OCI-LY1 (cell line): ENCODE measurements at regions not wholly inside any gene's neighbourhood (a gene's known extent, or its start where the extent isn't known, plus 50 kb on each side); places are given as distances from the start of the nearest gene placed in this dataset.

Experiments used
- H2AFZ ChIP-seq: fragments of 200-600 bp; sonication (generic), shearing (Covaris generic); 2 replicates; pipeline ENCODE4 v1.6.0; 2014; ENCODE audit warnings: antibody characterized with exemption, mild to moderate bottlenecking, low read length
- H3F3A ChIP-seq: fragments of 200-600 bp; sonication (generic), shearing (Covaris generic); 2 replicates; pipeline ENCODE4 v1.6.0; 2014; ENCODE audit warnings: mild to moderate bottlenecking, antibody characterized with exemption, low read length, moderate library complexity; ENCODE audit not compliant: insufficient read depth
- H3K27ac ChIP-seq: fragments of 200-600 bp; sonication (generic); 2 replicates; pipeline ENCODE4 v1.5.1; 2014; ENCODE audit warnings: low read length, mixed run types, mild to moderate bottlenecking, low read depth; ENCODE audit not compliant: poor library complexity, severe bottlenecking
- H3K27me3 ChIP-seq: fragments of 200-600 bp; sonication (generic); 2 replicates; pipeline ENCODE4 v1.6.0; 2014; ENCODE audit warnings: antibody characterized with exemption, mild to moderate bottlenecking, low read length, moderate library complexity; ENCODE audit not compliant: insufficient read depth
- H3K36me3 ChIP-seq: fragments of 200-600 bp; sonication (generic); 2 replicates; pipeline ENCODE4 v1.6.1; 2014; ENCODE audit warnings: mild to moderate bottlenecking, antibody characterized with exemption, low read length, moderate library complexity, mixed read lengths; ENCODE audit not compliant: insufficient read depth
- H3K4me1 ChIP-seq: fragments of 200-600 bp; sonication (generic); 2 replicates; pipeline ENCODE4 v1.5.1; 2014; ENCODE audit warnings: mild to moderate bottlenecking, low read length, moderate library complexity; ENCODE audit not compliant: insufficient read depth, severe bottlenecking
- H3K4me2 ChIP-seq: fragments of 200-600 bp; sonication (generic), shearing (Covaris generic); 2 replicates; pipeline ENCODE4 v1.6.1; 2014; ENCODE audit warnings: low read length
- H3K4me3 ChIP-seq: fragments of 200-600 bp; sonication (generic); 2 replicates; pipeline ENCODE4 v1.5.1; 2014; ENCODE audit warnings: low read length, low read depth, mild to moderate bottlenecking, mixed read lengths; ENCODE audit not compliant: poor library complexity, severe bottlenecking
- H3K79me2 ChIP-seq: fragments of 200-600 bp; shearing (Covaris generic); 2 replicates; pipeline ENCODE4 v1.6.1; 2016; ENCODE audit warnings: mixed run types, low read length, mixed read lengths; ENCODE audit not compliant: insufficient read depth
- H3K9ac ChIP-seq: fragments of 200-600 bp; sonication (generic), shearing (Covaris generic); 2 replicates; pipeline ENCODE4 v1.6.1; 2014; ENCODE audit warnings: mild to moderate bottlenecking, low read length, mixed read lengths
- H3K9me2 ChIP-seq: fragments of 200-600 bp; sonication (generic), shearing (Covaris generic); 2 replicates; pipeline ENCODE4 v1.6.1; 2014; ENCODE audit warnings: low read depth, mild to moderate bottlenecking, low read length, mixed read lengths
- H3K9me3 ChIP-seq: fragments of 200-600 bp; shearing (Covaris generic); 2 replicates; pipeline ENCODE4 v1.6.1; 2014; ENCODE audit warnings: low read length, mixed read lengths
- H4K20me1 ChIP-seq: fragments of 200-600 bp; sonication (generic), shearing (Covaris generic); 2 replicates; pipeline ENCODE4 v1.6.0; 2016; ENCODE audit warnings: mild to moderate bottlenecking, low read length; ENCODE audit not compliant: insufficient read depth
- EZH2 ChIP-seq: fragments of 200-600 bp; sonication (generic), shearing (Covaris generic); IDR thresholded peaks from 2 replicates; pipeline ENCODE4 v1.8.0; 2017; ENCODE audit warnings: borderline replicate concordance, mixed run types, mild to moderate bottlenecking, antibody characterized with exemption, low read length, moderate library complexity, mixed read lengths
- TF ChIP-seq, protein P1 (sequence below): fragments of 200-600 bp; sonication (generic), shearing (Covaris generic); IDR thresholded peaks from 2 replicates; pipeline ENCODE4 v1.5.1; 2017; ENCODE audit warnings: mild to moderate bottlenecking, antibody characterized with exemption, low read length, moderate library complexity, mixed read lengths

DNA sequence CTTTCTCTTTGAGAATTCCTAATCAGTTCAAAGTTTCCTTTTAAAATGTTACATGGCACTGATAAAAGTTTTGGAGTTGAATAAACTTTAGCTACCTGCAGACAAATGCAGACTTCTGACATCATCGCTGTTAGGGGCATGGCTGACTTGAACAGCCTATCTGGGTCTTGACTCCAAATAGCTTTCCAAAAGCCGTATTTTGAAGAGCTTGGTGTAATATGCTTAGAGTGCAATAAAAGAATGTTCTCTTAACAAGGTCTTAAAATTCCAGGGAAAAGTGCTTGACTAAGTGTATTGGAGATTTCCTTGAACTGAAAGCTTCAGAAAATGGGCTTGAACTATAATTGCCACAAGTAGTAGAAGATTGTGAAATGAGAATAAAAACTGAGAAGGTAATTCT is 342.9 kb upstream of the DCC start:
- Histone ChIP-seq H2AFZ (no peak overlapping the region), H3K27ac (no peak overlapping the region), H4K20me1 (no peaks in the 10 kb centered on the region), H3K9me3 (no peaks in the 10 kb centered on the region), H3F3A (no peaks in the 10 kb centered on the region), H3K27me3 (no peaks in the 10 kb centered on the region), H3K9ac (no peak overlapping the region), H3K79me2 (no peaks in the 10 kb centered on the region), H3K4me1 (no peaks in the 10 kb centered on the region), H3K4me3 (no peak overlapping the region), H3K36me3 (no peaks in the 10 kb centered on the region), H3K9me2 (no peaks in the 10 kb centered on the region), H3K4me2 (no peak overlapping the region)
- TF ChIP-seq, protein P1, sequence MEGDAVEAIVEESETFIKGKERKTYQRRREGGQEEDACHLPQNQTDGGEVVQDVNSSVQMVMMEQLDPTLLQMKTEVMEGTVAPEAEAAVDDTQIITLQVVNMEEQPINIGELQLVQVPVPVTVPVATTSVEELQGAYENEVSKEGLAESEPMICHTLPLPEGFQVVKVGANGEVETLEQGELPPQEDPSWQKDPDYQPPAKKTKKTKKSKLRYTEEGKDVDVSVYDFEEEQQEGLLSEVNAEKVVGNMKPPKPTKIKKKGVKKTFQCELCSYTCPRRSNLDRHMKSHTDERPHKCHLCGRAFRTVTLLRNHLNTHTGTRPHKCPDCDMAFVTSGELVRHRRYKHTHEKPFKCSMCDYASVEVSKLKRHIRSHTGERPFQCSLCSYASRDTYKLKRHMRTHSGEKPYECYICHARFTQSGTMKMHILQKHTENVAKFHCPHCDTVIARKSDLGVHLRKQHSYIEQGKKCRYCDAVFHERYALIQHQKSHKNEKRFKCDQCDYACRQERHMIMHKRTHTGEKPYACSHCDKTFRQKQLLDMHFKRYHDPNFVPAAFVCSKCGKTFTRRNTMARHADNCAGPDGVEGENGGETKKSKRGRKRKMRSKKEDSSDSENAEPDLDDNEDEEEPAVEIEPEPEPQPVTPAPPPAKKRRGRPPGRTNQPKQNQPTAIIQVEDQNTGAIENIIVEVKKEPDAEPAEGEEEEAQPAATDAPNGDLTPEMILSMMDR, result no peak
- TF ChIP-seq EZH2, result no peak

GRCh38 chr18:51998066-51998465 is 341.9 kb upstream of the DCC start:
- TF ChIP-seq, protein P1, result no peak
- no peak for TF ChIP-seq EZH2
- H3K79me2 ChIP-seq, result no peaks in the 10 kb centered on the region
- H3K36me3 ChIP-seq, result no peaks in the 10 kb centered on the region
- H2AFZ ChIP-seq, result no peak overlapping the region
- no peaks in the 10 kb centered on the region for H3K9me3 ChIP-seq
- H3K9ac ChIP-seq, result no peak overlapping the region
- H3K9me2 ChIP-seq, result no peaks in the 10 kb centered on the region
- no peaks in the 10 kb centered on the region for H3F3A ChIP-seq
- H3K27me3 ChIP-seq, result no peaks in the 10 kb centered on the region
- H3K27ac ChIP-seq, result no peak overlapping the region
- no peaks in the 10 kb centered on the region for H3K4me1 ChIP-seq
- H3K4me3 ChIP-seq, result no peak overlapping the region
- H4K20me1 ChIP-seq, result no peaks in the 10 kb centered on the region
- no peak overlapping the region for H3K4me2 ChIP-seq

GRCh38 chr18:51998711-51999110 is 341.3 kb upstream of the DCC start:
- no peaks in the 10 kb centered on the region for H3K9me3 ChIP-seq
- H3K36me3 ChIP-seq, result no peaks in the 10 kb centered on the region
- H3K4me2 ChIP-seq, result no peak overlapping the region
- no peaks in the 10 kb centered on the region for H4K20me1 ChIP-seq
- no peaks in the 10 kb centered on the region for H3K27me3 ChIP-seq
- H3K4me1 ChIP-seq, result no peaks in the 10 kb centered on the region
- H3K79me2 ChIP-seq, result no peaks in the 10 kb centered on the region
- H3K27ac ChIP-seq, result no peak overlapping the region
- no peaks in the 10 kb centered on the region for H3F3A ChIP-seq
- H3K4me3 ChIP-seq, result no peak overlapping the region
- TF ChIP-seq EZH2, result no peak
- TF ChIP-seq, protein P1, result no peak
- no peak overlapping the region for H2AFZ ChIP-seq
- no peaks in the 10 kb centered on the region for H3K9me2 ChIP-seq
- no peak overlapping the region for H3K9ac ChIP-seq
